Panc1 (cell line): ENCODE measurements at regions not wholly inside any gene's neighbourhood (a gene's known extent, or its start where the extent isn't known, plus 50 kb on each side); places are given as distances from the start of the nearest gene placed in this dataset.

ENCODE experiments used
- ATAC-seq: fragments of 200-7000 bp; cut with Tn5 transposase; 2 replicates; pipeline ENCODE4 v1.9.1; 2020; ENCODE audit warnings: mild to moderate bottlenecking, moderate library complexity
- BruUV-seq: library from RNA; stranded (reverse); fragments of 400-500 nt; replicated peaks from 2 replicates; lab custom pipeline; 2021; lab: Mats Ljungman, UMichigan
- CTCF ChIA-PET: fragments of 300-600 bp; sonication (Branson Sonifier 250); formaldehyde crosslinking; loops from one replicate; lab custom pipeline; 2022; ENCODE audit warnings: antibody characterized with exemption; lab: Charles Lee
- POLR2A ChIA-PET: fragments of 300-600 bp; sonication (Branson Sonifier 250); formaldehyde crosslinking; loops from one replicate; lab custom pipeline; 2022; ENCODE audit warnings: antibody characterized with exemption; lab: Charles Lee
- DNase-seq: peaks from one replicate; pipeline ENCODE4 v3.0.0-alpha.2; 2010; ENCODE audit warnings: low read depth, low spot score
- H3K27ac ChIP-seq: 2 replicates; pipeline ENCODE4 v1.5.1; 2011; ENCODE audit warnings: mild to moderate bottlenecking, low read length, inconsistent platforms
- H3K27me3 ChIP-seq: fragments of 200-500 bp; sonication (Bioruptor generic); 2 replicates; pipeline ENCODE4 v1.6.0; 2014; ENCODE audit warnings: low read length, inconsistent platforms; ENCODE audit not compliant: control insufficient read depth, insufficient read depth
- H3K36me3 ChIP-seq: fragments of 200-500 bp; sonication (Bioruptor generic); 2 replicates; pipeline ENCODE4 v1.5.1; 2014; ENCODE audit warnings: inconsistent platforms, mild to moderate bottlenecking, low read length, moderate library complexity; ENCODE audit not compliant: control insufficient read depth, insufficient read depth
- H3K4me1 ChIP-seq: 2 replicates; pipeline ENCODE4 v1.5.1; 2011; ENCODE audit warnings: inconsistent platforms, mild to moderate bottlenecking, low read length, moderate library complexity; ENCODE audit not compliant: control insufficient read depth, insufficient read depth
- H3K4me3 ChIP-seq, 2 experiments: 2 replicates each; pipeline ENCODE4 v1.5.1; 2011 to 2012; ENCODE audit warnings: low read depth in 2 of 2, low read length in 2 of 2, mild to moderate bottlenecking in 2 of 2, inconsistent platforms in 1 of 2, moderate library complexity in 1 of 2
- H3K9me3 ChIP-seq: fragments of 200-500 bp; sonication (Bioruptor generic); 2 replicates; pipeline ENCODE4 v1.5.1; 2014; ENCODE audit warnings: low read depth, mild to moderate bottlenecking, inconsistent platforms, low read length, moderate library complexity; ENCODE audit not compliant: control insufficient read depth, insufficient read depth
- CTCF ChIP-seq: fragments of 450-650 bp; IDR thresholded peaks from 2 replicates; pipeline ENCODE4 v1.5.1; 2017; ENCODE audit warnings: mild to moderate bottlenecking
- POLR2AphosphoS5 ChIP-seq: IDR thresholded peaks from 2 replicates; pipeline ENCODE4 v1.6.1; 2012; ENCODE audit warnings: mild to moderate bottlenecking, low read depth, low read length, moderate library complexity
- REST ChIP-seq, 2 experiments: IDR thresholded peaks; 2 replicates each; pipeline ENCODE4 v1.6.1; 2011 to 2012; ENCODE audit warnings: low read depth in 2 of 2, control low read depth in 1 of 2, low read length in 1 of 2, mild to moderate bottlenecking in 1 of 2, moderate library complexity in 1 of 2; ENCODE audit not compliant: insufficient read depth in 1 of 2
- SIN3A ChIP-seq: IDR thresholded peaks from 2 replicates; pipeline ENCODE4 v1.6.1; 2012; ENCODE audit warnings: low read depth, mild to moderate bottlenecking, low read length, moderate library complexity, borderline replicate concordance; ENCODE audit not compliant: insufficient read depth
- TCF7L2 ChIP-seq: IDR thresholded peaks from 2 replicates; pipeline ENCODE4 v1.6.1; 2011; ENCODE audit warnings: mild to moderate bottlenecking, low read depth, low read length, inconsistent platforms
- in situ Hi-C: cut with HindIII; loops from 2 replicates; pipeline ENCODE4 v1.10.0; 2016; ENCODE audit warnings: low sequenced_read_pairs, low pct_unique_long_range_greater_than_20kb
- intact Hi-C: fragments of 100-400 bp; cut with micrococcal nuclease; formaldehyde crosslinking; loops from one replicate; pipeline ENCODE4 v1.10.0; 2022; ENCODE audit not compliant: unreplicated experiment

- in situ Hi-C loops (no loop called here), intact Hi-C loops (no loop called here)
- ChIA-PET POLR2A (no interaction called here), CTCF (no interaction called here)
- H3K27me3 ChIP-seq: no peaks in the 10 kb centered on the region
- BruUV-seq: no TSS peak
- H3K27ac ChIP-seq: no peak overlapping the region
- TF ChIP-seq TCF7L2 (no peak), POLR2AphosphoS5 (no peak), REST (IDR thresholded peaks at IDR 0.05; ENCODE audit: insufficient read depth in 1 of 2, low read depth in 2 of 2, low read length in 1 of 2) (no peak), SIN3A (no peak), CTCF (no peak)
- H3K9me3 ChIP-seq: no peaks in the 10 kb centered on the region
- H3K36me3 ChIP-seq: no peaks in the 10 kb centered on the region
- DNase-seq: no peak
- no peak overlapping the region for H3K4me3 ChIP-seq
- H3K4me1 ChIP-seq: no peaks in the 10 kb centered on the region
- no peak for ATAC-seq
Observed at GRCh38 chr7:109178342-109178741, 608.7 kb downstream of the DNAJB9 start.

GRCh38 chr7:109179601-109180000 is 609.9 kb downstream of the DNAJB9 start:
- H3K36me3 ChIP-seq: no peaks in the 10 kb centered on the region
- no peaks in the 10 kb centered on the region for H3K9me3 ChIP-seq
- ATAC-seq (no peak), DNase-seq (no peak)
- no TSS peak for BruUV-seq
- intact Hi-C loops: no loop called here
- H3K4me3 ChIP-seq: no peak overlapping the region
- ChIA-PET POLR2A (no interaction called here), CTCF (no interaction called here)
- H3K4me1 ChIP-seq: no peaks in the 10 kb centered on the region
- in situ Hi-C loops: no loop called here
- TF ChIP-seq POLR2AphosphoS5 (no peak), TCF7L2 (no peak), CTCF (no peak), REST (IDR thresholded peaks at IDR 0.05; ENCODE audit: insufficient read depth in 1 of 2, low read depth in 2 of 2, low read length in 1 of 2) (no peak), SIN3A (no peak)
- no peaks in the 10 kb centered on the region for H3K27me3 ChIP-seq
- no peak overlapping the region for H3K27ac ChIP-seq
